Motor neuron (in vitro differentiated cells): ENCODE measurements at regions not wholly inside any gene's neighbourhood (a gene's known extent, or its start where the extent isn't known, plus 50 kb on each side); places are given as distances from the start of the nearest gene placed in this dataset.
"Not testable (repeated sequence)": the region's sequence is repeated elsewhere in the genome, so short reads cannot be mapped to it uniquely, and the experiment has no call there.

ENCODE experiments used
- ATAC-seq, 8 experiments: fragments of 200-7000 bp; cut with Tn5 transposase; replicated peaks in 6 of 8; 2 replicates each; pipeline ENCODE4 v1.8.0; 2021; ENCODE audit warnings: mild to moderate bottlenecking in 8 of 8, moderate library complexity in 8 of 8
- H3K27ac ChIP-seq, 2 donors: fragments of 250-450 bp; sonication (Bioruptor Pico); 2 replicates each; pipeline ENCODE4 v1.9.0; 2021; ENCODE audit warnings: antibody characterized with exemption in 2 of 2, mild to moderate bottlenecking in 2 of 2, moderate library complexity in 1 of 2
- H3K4me1 ChIP-seq, 2 donors: fragments of 250-450 bp; sonication (Bioruptor Pico); replicated peaks in 1 of 2; 2 replicates each; pipeline ENCODE4 v1.6.1; 2021; ENCODE audit warnings: antibody characterized with exemption in 2 of 2, mild to moderate bottlenecking in 2 of 2, moderate library complexity in 1 of 2
- H3K4me3 ChIP-seq, 5 donors: fragments of 250-450 bp; sonication (Bioruptor Pico); 2 replicates each; pipeline ENCODE4 v1.9.0; 2021; ENCODE audit warnings: antibody characterized with exemption in 5 of 5, mild to moderate bottlenecking in 5 of 5, moderate library complexity in 4 of 5
- WGBS, 10 experiments: fragments of 450-650 bp; shearing (Covaris generic); methylation state at CpG; one replicate each; pipeline ENCODE4 v1.0.0; 2022; 5-methylcytosine and 5-hydroxymethylcytosine counted together
- in situ Hi-C, 9 experiments: fragments of 400-800 bp; cut with MboI; loops; one replicate each; pipeline ENCODE4 v1.15.0; 2021; ENCODE audit warnings: low sequenced_read_pairs in 9 of 9, low pct_unique_long_range_greater_than_20kb in 2 of 9; ENCODE audit not compliant: unreplicated experiment in 9 of 9

DNA sequence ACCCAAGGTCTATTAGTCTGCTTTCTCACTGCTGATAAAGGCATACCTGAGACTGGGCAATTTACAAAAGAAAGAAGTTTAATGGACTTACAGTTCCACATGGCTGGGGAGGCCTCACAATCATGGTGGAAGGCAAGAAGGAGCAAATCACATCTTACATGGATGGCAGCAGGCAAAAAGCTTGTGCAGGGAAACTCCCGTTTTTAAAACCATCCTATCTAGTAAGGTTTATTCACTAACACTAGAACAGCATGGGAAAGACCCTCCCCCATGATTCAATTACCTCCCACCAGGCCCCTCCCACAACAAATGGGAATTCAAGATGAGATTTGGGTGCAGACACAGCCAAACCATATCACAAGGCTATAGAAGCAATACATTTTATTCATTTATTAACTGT lies 1921.4 kb downstream of the PCDH9 start:
- H3K4me1 ChIP-seq, H3K4me3 ChIP-seq, ATAC-seq, H3K27ac ChIP-seq, in situ Hi-C loops: not testable (repeated sequence)
- WGBS, 10 experiments = 20 to 100% (median 71%) methylated on average over 1 of the region's 1 CpG; no CpG with 5 or more reads in 5 of the 10 experiments

DNA sequence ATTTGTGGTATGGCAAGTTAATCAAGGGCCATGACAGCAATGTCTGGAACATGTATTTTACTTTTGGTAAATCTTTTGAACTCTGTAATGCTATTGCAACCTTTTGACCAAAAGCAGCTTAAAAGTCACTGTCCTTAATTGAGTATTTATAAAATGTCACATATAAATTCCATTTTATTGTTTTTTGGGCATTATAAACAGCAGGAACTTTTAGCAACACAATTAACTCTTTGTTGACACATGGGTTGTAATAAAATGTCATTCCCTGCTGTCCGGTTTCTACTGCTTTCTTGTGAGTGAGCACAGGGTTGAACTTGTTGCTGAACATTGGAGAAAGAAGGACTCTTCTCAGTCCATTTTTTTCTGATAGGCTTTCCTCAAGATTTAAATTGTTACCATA lies 1923.1 kb downstream of the PCDH9 start:
- ATAC-seq = no peak
- no peaks in the 10 kb centered on the region for H3K4me1 ChIP-seq
- no peak overlapping the region for H3K27ac ChIP-seq
- WGBS, 10 experiments = 0 to 93% (median 84%) methylated on average over 1 of the region's 1 CpG; no CpG with 5 or more reads in 4 of the 10 experiments
- no peak overlapping the region for H3K4me3 ChIP-seq
- in situ Hi-C loops = no loop called here

DNA sequence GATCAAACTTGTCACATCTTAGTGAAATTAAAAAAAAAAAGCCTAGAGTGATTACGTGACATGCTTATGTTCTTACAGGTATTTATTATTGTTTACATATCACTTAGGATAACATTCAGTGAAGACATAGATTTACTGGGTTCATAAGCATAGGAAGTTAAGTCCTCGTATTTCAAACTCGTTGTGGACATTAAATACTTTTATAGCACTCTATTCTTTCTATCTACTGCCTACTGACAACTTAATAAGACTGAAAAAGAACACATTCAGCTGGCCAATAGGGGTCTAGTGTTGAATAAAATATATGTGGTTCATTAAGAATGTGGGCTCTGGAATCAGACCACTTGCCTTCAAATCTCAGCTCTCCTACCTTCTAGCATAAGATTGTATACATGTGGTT lies 1927.4 kb downstream of the PCDH9 start:
- no peak overlapping the region for H3K27ac ChIP-seq
- in situ Hi-C loops = no loop called here
- 13 to 89% (median 70%) methylated on average over 3 of the region's 3 CpGs; no CpG with 5 or more reads in 2 of the 10 experiments for WGBS, 10 experiments
- no peak overlapping the region for H3K4me3 ChIP-seq
- no peaks in the 10 kb centered on the region for H3K4me1 ChIP-seq
- ATAC-seq = no peak

DNA sequence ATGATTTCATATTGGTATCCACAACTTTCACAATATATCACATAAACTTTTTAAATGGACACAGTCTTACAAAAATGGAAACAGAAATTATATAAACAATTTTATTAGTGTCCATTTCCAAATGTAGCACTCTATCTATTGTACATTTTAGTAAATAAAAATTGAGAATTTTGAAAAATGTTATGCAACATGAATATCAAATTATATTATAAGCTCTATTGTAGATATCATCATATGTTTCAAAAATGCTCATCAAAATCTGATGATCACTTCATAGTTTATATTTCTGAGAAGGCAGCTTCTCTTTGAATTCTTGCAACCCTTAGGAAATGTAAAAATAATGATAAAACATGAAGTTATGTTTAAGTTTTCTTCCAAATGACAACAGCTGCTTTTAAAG lies 1928.6 kb downstream of the PCDH9 start:
- Histone ChIP-seq H3K27ac (no peak overlapping the region), H3K4me3 (no peak overlapping the region), H3K4me1 (no peaks in the 10 kb centered on the region)
- in situ Hi-C loops = no loop called here
- no peak for ATAC-seq

DNA sequence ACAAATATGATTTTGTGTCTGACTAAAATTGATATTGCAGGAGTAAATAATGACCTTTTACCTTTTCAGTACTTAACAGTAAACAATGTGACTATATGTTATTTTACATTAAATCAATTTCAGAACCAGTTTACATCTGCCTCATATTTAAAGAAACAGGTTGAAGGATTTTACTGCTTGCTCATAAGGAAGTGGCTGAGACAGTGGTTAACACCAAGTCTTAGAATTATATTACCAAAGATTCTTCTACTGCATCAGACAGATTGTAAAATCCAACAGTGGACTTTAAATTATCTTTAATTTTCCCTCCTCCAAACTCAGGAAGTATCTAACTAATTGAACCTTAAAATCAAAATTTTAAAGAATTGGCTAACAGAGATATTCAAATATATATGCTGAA lies 1929.9 kb downstream of the PCDH9 start:
- H3K4me1 ChIP-seq = no peaks in the 10 kb centered on the region
- no peak overlapping the region for H3K27ac ChIP-seq
- no peak overlapping the region for H3K4me3 ChIP-seq
- ATAC-seq = no peak
- in situ Hi-C loops = no loop called here

DNA sequence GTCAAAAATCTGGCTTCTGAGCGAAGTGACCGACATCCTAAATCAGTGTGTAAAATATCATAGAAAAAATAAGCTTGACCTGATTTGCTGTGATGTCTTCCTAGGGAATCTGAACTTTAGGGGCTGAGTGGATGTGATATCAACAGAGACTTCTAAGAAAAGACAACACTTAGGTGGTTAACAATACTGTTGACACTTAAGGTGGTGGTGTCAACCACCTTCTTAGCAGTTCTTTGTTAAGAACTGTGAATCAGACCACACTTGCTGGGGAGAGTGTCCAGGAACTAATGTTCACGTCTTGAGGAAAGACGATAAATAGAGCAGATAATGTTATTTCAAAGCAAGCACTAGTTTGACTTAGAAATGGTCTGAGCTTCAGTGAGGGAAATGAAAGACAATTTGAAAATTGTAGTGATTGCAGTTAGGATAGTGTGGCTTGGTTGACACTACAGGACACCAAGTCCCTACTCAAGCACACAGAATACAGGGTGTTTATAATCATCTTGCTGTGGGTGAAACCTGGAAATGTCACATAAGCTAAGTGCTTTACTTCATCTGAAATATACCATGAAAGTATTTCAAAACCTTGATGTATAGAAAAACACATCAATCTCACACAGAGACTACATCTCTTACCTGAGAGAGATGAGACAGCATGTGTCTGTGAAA lies 1936.5 kb downstream of the PCDH9 start:
- Histone ChIP-seq H3K27ac (no peak overlapping the region), H3K4me3 (no peak overlapping the region), H3K4me1 (peaks cover 3 to 5% of the 10 kb centered on the region in 2 donors)
- WGBS, 10 experiments = 25 to 100% (median 85%) methylated on average over 2 to 4 of the region's 4 CpGs; no CpG with 5 or more reads in 2 of the 10 experiments
- in situ Hi-C loops = no loop called here
- no peak for ATAC-seq

DNA sequence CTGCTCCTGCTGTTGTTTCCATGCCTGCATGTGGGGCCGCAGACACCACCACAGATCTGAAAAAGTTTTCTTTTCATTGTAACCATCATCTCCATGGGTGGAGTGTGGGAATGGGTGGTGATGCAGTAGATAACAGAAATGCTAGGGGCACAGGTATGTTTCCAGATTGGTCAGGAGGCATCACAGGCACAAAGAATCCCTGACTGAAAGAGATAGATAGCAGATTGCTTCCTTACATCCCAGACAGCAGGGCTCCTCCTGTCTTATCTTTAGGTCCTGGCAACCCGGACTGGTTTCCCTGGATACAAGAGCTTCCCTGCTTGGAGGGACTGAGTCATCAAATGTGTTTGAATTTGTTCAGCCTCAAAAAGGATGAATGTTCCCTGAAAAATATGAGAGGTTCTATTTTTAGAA lies 1937.6 kb downstream of the PCDH9 start:
- ATAC-seq = peak in 6 of 8 experiments; percentile 88 to 97 (median 96)
- no peak overlapping the region for H3K4me3 ChIP-seq
- 0 to 60% (median 24%) methylated on average over 1 to 2 of the region's 2 CpGs; no CpG with 5 or more reads in 4 of the 10 experiments for WGBS, 10 experiments
- H3K27ac ChIP-seq = no peak overlapping the region
- in situ Hi-C loops = no loop called here
- H3K4me1 ChIP-seq = peaks cover 3 to 5% of the 10 kb centered on the region in 2 donors

DNA sequence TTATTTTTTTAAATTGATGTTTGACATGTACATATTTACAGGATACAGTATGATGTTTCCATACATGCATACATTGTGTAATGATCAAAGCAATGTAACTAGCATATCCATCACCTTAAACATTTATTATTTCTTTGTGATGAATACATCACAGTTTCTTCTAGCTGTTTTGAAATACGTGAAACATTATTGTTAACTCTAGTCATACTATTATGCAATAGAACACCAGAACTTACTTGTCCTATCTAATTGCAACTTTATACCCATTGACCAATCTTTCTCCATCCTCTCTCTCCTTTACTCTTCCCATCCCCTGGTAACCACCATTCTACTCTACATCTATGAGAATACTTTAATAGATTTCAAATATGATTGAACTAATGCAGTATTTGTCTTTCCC lies 1942.7 kb downstream of the PCDH9 start:
- Histone ChIP-seq H3K4me3 (no peak overlapping the region), H3K4me1 (peaks cover 2 to 4% of the 10 kb centered on the region in 2 donors), H3K27ac (no peak overlapping the region)
- whole genome bisulfite sequencing, 10 experiments = 17 to 100% (median 79%) methylated on average over 1 of the region's 1 CpG; no CpG with 5 or more reads in 2 of the 10 experiments
- in situ Hi-C loops = no loop called here
- no peak for ATAC-seq

DNA sequence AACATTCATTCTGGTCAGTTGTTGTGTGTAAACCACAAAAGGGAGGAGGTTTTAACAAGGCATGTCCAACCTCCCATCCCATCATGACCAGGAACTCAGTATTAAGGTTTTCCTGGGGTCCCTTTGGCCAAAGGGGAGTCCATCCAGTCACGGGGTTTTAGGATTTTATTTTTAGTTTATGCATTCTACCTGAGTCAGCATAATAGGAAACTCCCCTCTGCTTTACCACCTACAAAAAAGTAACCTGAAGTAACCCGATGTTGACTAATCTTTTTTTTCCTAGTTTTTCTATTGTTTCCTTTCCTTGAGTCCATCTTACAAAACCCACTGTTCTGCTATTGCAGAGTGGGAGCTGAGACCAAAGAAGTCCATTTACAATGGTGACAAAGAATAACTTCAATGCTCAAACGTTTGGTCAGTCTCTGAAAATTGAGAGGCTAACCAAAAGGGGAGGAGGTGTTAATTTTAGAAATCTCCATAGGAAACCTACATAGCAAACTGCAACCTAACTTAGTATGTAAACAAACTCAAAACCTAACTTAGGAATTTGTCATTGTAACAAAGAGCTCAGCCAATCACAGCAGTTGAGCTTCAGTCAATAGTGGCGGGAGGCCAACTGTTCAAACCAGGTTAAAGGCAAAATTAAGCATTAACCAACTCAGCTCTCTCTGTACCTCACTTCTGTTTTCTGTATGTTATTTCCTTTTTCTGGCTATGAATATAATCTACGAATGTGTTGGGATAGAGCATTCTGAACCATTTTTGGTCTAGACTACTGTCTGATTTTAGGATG lies 1954.1 kb downstream of the PCDH9 start:
- no peak overlapping the region for H3K27ac ChIP-seq
- in situ Hi-C loops = no loop called here
- WGBS, 10 experiments = 27 to 94% (median 69%) methylated on average over 2 to 5 of the region's 5 CpGs
- ATAC-seq = peak in 1 of 8 experiments; percentile 51
- no peaks in the 10 kb centered on the region for H3K4me1 ChIP-seq
- no peak overlapping the region for H3K4me3 ChIP-seq

DNA sequence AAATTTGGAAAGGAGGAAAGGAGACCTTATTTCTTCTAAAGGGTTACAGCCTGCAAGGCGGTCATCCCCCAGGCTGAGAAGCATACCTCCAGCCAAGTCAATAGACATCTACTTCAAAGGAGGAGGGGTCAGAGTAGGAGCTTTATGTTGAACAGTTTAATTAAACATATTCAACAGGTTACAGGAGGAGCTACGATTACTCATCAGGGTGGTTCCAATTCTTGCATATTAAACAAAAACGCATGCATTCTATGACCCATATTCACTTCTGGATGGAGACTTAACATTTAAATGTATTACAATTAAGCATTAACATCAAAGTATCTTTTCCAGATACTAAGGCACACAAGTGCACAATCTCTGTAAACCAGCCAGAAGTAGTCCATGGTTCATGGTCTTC lies 1955.0 kb downstream of the PCDH9 start:
- Histone ChIP-seq H3K27ac (no peak overlapping the region), H3K4me1 (no peaks in the 10 kb centered on the region), H3K4me3 (no peak overlapping the region)
- ATAC-seq = peak in 3 of 8 experiments; percentile 55 to 99 (median 59)
- WGBS, 10 experiments = 15 to 93% (median 80%) methylated on average over 1 to 3 of the region's 3 CpGs; no CpG with 5 or more reads in 2 of the 10 experiments
- in situ Hi-C loops = no loop called here

DNA sequence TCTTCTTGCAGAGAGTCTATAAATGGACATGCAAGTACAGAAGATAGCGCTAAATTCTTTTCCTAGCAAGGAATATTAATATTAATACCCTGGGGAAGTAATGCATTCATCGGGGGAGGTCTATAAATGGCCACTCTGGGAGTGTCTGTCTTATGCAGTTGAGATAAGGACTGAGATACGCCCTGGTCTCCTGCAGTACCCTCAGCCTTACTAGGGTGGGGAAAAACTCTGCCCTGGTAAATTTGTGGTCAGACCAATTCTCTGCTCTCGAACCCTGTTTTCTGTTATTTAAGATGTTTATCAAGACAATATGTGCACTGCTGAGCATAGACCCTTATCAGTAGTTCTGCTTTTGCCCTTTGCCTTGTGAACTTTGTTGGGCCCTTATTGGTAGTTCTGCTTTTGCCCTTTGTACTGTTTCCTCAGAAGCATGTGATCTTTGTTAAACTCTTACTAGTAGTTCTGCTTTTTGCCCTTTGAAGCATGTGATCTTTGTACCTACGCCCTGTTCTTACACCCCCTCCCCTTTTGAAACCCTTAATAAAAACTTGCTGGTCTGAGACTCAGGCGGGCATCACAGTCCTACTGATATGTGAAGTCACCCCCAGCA lies 1956.2 kb downstream of the PCDH9 start:
- H3K4me1 ChIP-seq, in situ Hi-C loops, H3K27ac ChIP-seq, H3K4me3 ChIP-seq, ATAC-seq: not testable (repeated sequence)
- 13 to 100% (median 77%) methylated on average over 1 to 5 of the region's 6 CpGs for WGBS, 10 experiments

DNA sequence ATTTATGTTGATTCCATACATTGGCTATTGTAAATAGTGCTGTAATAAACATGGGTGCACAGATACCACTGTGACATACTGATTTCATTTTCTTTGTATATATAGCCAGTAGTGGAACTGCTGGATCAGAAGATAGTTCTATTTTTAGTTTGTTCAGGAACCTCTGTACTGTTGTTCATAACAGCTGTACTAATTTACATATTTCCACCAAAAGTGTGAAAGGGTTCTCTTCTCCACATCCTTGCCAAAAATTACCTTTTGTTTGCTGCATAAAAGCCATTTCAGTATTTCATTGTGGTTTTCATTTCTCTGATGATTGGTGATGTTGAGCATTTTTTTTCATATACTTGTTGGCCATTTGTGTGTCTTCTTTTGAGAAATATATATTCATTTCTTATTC lies 1962.1 kb downstream of the PCDH9 start:
- Histone ChIP-seq H3K4me1 (no peaks in the 10 kb centered on the region), H3K27ac (no peak overlapping the region), H3K4me3 (no peak overlapping the region)
- no peak for ATAC-seq
- in situ Hi-C loops = no loop called here

DNA sequence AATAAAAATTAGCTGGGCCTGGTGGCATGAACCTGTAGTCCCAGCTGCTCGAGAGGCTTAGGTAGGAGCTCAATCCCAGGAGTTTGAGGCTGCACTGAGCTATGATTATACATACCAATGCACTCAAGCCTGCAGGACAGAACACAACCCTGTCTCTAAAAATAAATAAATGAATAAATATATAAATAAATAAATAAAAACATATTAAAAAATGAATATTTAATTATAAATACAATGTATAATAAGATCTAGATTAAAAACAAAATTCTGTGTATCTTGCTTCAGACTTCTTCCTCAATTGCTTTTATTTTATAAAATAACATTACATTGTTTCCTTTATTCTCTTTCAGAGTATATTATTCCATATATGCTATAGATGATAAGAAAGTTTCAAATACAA lies 1964.1 kb downstream of the PCDH9 start:
- Histone ChIP-seq H3K4me3 (no peak overlapping the region), H3K4me1 (peaks cover 6 to 11% of the 10 kb centered on the region in 2 donors), H3K27ac (no peak overlapping the region)
- no peak for ATAC-seq
- WGBS, 10 experiments = 33 to 100% (median 78%) methylated on average over 1 of the region's 1 CpG; no CpG with 5 or more reads in 2 of the 10 experiments
- in situ Hi-C loops = no loop called here
